ENCODE measurements at regions not wholly inside any gene's neighbourhood (a gene's known extent, or its start where the extent isn't known, plus 50 kb on each side); places are given as distances from the start of the nearest gene placed in this dataset.

- peak; percentile 34 for DNase-seq
- Mint-ChIP-seq H3K27me3 (ENCODE audit: low read depth, poor library complexity) (peaks cover 5% of the 10 kb centered on the region), H3K36me3 (ENCODE audit: low read depth) (no peaks in the 10 kb centered on the region), H3K9me3 (no peaks in the 10 kb centered on the region), H3K4me3 (no peak overlapping the region), H3K4me1 (peaks cover 67% of the 10 kb centered on the region), H3K27ac (no peak overlapping the region)
- TF ChIP-seq CTCF (IDR thresholded peaks at IDR 0.05): no peak
Measured at GRCh38 chr20:50281831-50282591, 91.4 kb downstream of the CEBPB start.

GRCh38 chr20:50282592-50283241 is 92.1 kb downstream of the CEBPB start:
- no peaks in the 10 kb centered on the region for H3K36me3 Mint-ChIP-seq (ENCODE audit: low read depth)
- DNase-seq: no peak
- H3K27me3 Mint-ChIP-seq (ENCODE audit: low read depth, poor library complexity): peaks cover 5% of the 10 kb centered on the region
- H3K9me3 Mint-ChIP-seq: no peaks in the 10 kb centered on the region
- H3K4me3 Mint-ChIP-seq: no peak overlapping the region
- H3K4me1 Mint-ChIP-seq: peaks cover 66% of the 10 kb centered on the region
- H3K27ac Mint-ChIP-seq: peak overlapping the region; percentile 66
- TF ChIP-seq CTCF (IDR thresholded peaks at IDR 0.05): no peak

- H3K4me3 Mint-ChIP-seq: no peak overlapping the region
- H3K27ac Mint-ChIP-seq: peak overlapping the region; percentile 77
- peaks cover 5% of the 10 kb centered on the region for H3K27me3 Mint-ChIP-seq (ENCODE audit: low read depth, poor library complexity)
- peaks cover 67% of the 10 kb centered on the region for H3K4me1 Mint-ChIP-seq
- no peaks in the 10 kb centered on the region for H3K9me3 Mint-ChIP-seq
- TF ChIP-seq CTCF (IDR thresholded peaks at IDR 0.05): no peak
- no peak for DNase-seq
- H3K36me3 Mint-ChIP-seq (ENCODE audit: low read depth): no peaks in the 10 kb centered on the region
Measured at GRCh38 chr20:50283370-50283769, 92.7 kb downstream of the CEBPB start.

- no peak for TF ChIP-seq CTCF (IDR thresholded peaks at IDR 0.05)
- Mint-ChIP-seq H3K27me3 (ENCODE audit: low read depth, poor library complexity) (peaks cover 5% of the 10 kb centered on the region), H3K4me1 (peaks cover 72% of the 10 kb centered on the region), H3K9me3 (no peaks in the 10 kb centered on the region), H3K27ac (peak overlapping the region; percentile 96), H3K4me3 (no peak overlapping the region), H3K36me3 (ENCODE audit: low read depth) (no peaks in the 10 kb centered on the region)
- no peak for DNase-seq
Measured at GRCh38 chr20:50283922-50284810, 93.5 kb downstream of the CEBPB start.

GRCh38 chr20:50284811-50285375 is 94.3 kb downstream of the CEBPB start:
- no peak for TF ChIP-seq CTCF (IDR thresholded peaks at IDR 0.05)
- Mint-ChIP-seq H3K9me3 (no peaks in the 10 kb centered on the region), H3K4me3 (no peak overlapping the region), H3K27ac (peak overlapping the region; percentile 96), H3K27me3 (ENCODE audit: low read depth, poor library complexity) (peaks cover 6% of the 10 kb centered on the region), H3K36me3 (ENCODE audit: low read depth) (no peaks in the 10 kb centered on the region), H3K4me1 (peaks cover 78% of the 10 kb centered on the region)
- DNase-seq: peak; percentile 51
